Small intestine (tissue), 7 donors: ENCODE measurements at regions not wholly inside any gene's neighbourhood (a gene's known extent, or its start where the extent isn't known, plus 50 kb on each side); places are given as distances from the start of the nearest gene placed in this dataset.
A peak's percentile ranks its signal among the peaks of the same experiment; 100 is the strongest.

ENCODE experiments used
- DNase-seq, 2 donors: peaks; one replicate each; pipeline versions ENCODE4 v3.0.0 to v3.0.0-alpha.2; 2013
- FAIRE-seq: peaks from 2 replicates; lab custom pipeline; 2012; peaks lifted over from hg19 to GRCh38; lab: Jason Lieb, UNC
- H3K27ac ChIP-seq, 3 donors: one replicate each; pipeline ENCODE4 v1.5.1; 2013; ENCODE audit warnings: low read length in 2 of 3, mild to moderate bottlenecking in 2 of 3, control low read depth in 1 of 3, inconsistent platforms in 1 of 3, low read depth in 1 of 3, moderate library complexity in 1 of 3
- H3K27me3 ChIP-seq, 3 donors: one replicate each; pipeline ENCODE4 v1.6.1; 2013; ENCODE audit warnings: low read length in 3 of 3, inconsistent platforms in 1 of 3; ENCODE audit not compliant: control insufficient read depth in 3 of 3, insufficient read depth in 3 of 3
- H3K36me3 ChIP-seq, 3 donors: one replicate each; pipeline ENCODE4 v1.6.1; 2013; ENCODE audit warnings: low read length in 3 of 3, inconsistent platforms in 1 of 3, low read depth in 1 of 3, mild to moderate bottlenecking in 1 of 3, moderate library complexity in 1 of 3; ENCODE audit not compliant: control insufficient read depth in 3 of 3, insufficient read depth in 2 of 3
- H3K4me1 ChIP-seq, 3 donors: one replicate each; pipeline ENCODE4 v1.6.1; 2013; ENCODE audit warnings: low read length in 2 of 3, inconsistent platforms in 1 of 3, low read depth in 1 of 3, mild to moderate bottlenecking in 1 of 3, moderate library complexity in 1 of 3; ENCODE audit not compliant: control insufficient read depth in 3 of 3, insufficient read depth in 2 of 3
- H3K4me3 ChIP-seq, 3 donors: one replicate each; pipeline ENCODE4 v1.5.1; 2013; ENCODE audit warnings: low read length in 3 of 3, control low read depth in 1 of 3, inconsistent platforms in 1 of 3, low read depth in 1 of 3, mild to moderate bottlenecking in 1 of 3, moderate library complexity in 1 of 3
- H3K9me3 ChIP-seq, 2 donors: one replicate each; pipeline ENCODE4 v1.6.1; 2013; ENCODE audit warnings: low read depth in 1 of 2, low read length in 1 of 2; ENCODE audit not compliant: control insufficient read depth in 2 of 2, insufficient read depth in 1 of 2
- WGBS, 3 donors: extraction: QIAGEN DNeasy Blood & Tissue Kit; methylation state at CpG; one replicate each; pipeline ENCODE4 v1.1.7; 2013; 5-methylcytosine and 5-hydroxymethylcytosine counted together
- donor health status: healthy with polysubstance abuse.
- donor health status: control.
- donor health status: control.
- donor health status: Bipolar disorder and iron deficiency.
- donor health status: healthy.

DNA sequence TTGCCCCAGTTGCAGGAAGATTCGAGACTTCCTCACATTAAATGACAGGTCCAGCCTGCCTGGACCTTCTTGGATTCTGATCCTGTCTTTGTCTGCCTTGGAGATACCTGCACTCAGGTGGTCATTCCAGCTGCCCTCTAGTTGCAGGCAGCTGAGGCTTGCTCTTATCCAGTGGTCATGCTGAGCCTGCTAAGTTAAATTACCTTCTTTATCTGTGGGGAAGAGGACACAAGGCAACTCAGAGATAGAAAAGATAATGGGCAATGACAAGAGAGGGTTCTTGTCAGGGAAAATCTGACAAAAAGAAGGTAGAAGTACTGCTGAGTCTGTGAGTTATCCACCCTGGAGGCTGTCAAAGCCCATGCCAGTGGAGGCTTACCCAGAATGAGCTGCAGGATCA, 401.4 kb downstream of the MID1IP1 start:
- Histone ChIP-seq H3K36me3 (no peaks in the 10 kb centered on the region), H3K27ac (peak overlapping the region in 1 of 3 donors; percentile 47), H3K4me3 (no peak overlapping the region), H3K9me3 (peaks cover 0 to 8% of the 10 kb centered on the region in 2 donors), H3K4me1 (peaks cover 0 to 46% (median 2%) of the 10 kb centered on the region in 3 donors), H3K27me3 (no peaks in the 10 kb centered on the region)
- FAIRE-seq (no peak), DNase-seq (no peak)
- 59 to 75% (median 68%) methylated on average over 1 of the region's 1 CpG for WGBS, 3 donors

GRCh38 chrX:39203427-39203826, 402.2 kb downstream of the MID1IP1 start:
- Histone ChIP-seq H3K4me1 (peaks cover 0 to 54% (median 2%) of the 10 kb centered on the region in 3 donors), H3K36me3 (no peaks in the 10 kb centered on the region), H3K9me3 (peaks cover 0 to 8% of the 10 kb centered on the region in 2 donors), H3K27me3 (no peaks in the 10 kb centered on the region), H3K4me3 (no peak overlapping the region), H3K27ac (peak overlapping the region in 1 of 3 donors; percentile 51)
- WGBS, 3 donors: 20 to 51% (median 43%) methylated on average over 3 of the region's 3 CpGs
- peak in 1 of 2 donors; percentile 83 for DNase-seq
- FAIRE-seq: no peak

- FAIRE-seq: no peak
- H3K36me3 ChIP-seq: no peaks in the 10 kb centered on the region
- 20 to 62% (median 32%) methylated on average over 2 of the region's 2 CpGs for WGBS, 3 donors
- H3K27ac ChIP-seq: peak overlapping the region in 1 of 3 donors; percentile 60
- no peaks in the 10 kb centered on the region for H3K27me3 ChIP-seq
- peaks cover 0 to 54% (median 2%) of the 10 kb centered on the region in 3 donors for H3K4me1 ChIP-seq
- H3K9me3 ChIP-seq: peaks cover 0 to 8% of the 10 kb centered on the region in 2 donors
- DNase-seq: peak; percentile 53 to 54
- H3K4me3 ChIP-seq: no peak overlapping the region
These were observed 403.1 kb downstream of the MID1IP1 start for GRCh38 chrX:39204353-39204752.

DNA sequence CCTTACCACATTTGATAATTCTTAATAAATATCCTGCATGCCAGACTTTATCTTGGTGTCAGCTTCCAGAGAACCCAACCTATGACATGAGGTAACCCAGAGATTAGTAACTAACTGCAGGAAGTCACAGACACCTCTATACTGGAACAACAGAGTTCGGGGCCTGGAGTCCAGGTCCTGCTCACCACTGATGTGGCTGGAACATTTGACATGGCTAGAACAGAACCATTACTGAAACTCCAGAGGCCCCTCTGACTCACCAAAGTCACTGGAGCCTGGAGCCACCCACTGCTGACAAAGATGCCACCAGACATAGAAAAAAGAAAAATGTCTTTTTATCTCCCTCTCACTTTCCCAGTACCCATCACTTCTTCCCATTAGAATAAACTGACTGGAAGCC, 403.7 kb downstream of the MID1IP1 start:
- Histone ChIP-seq H3K4me3 (no peak overlapping the region), H3K36me3 (no peaks in the 10 kb centered on the region), H3K9me3 (peaks cover 0 to 11% of the 10 kb centered on the region in 2 donors), H3K27me3 (no peaks in the 10 kb centered on the region), H3K27ac (peak overlapping the region in 1 of 3 donors; percentile 60), H3K4me1 (peaks cover 0 to 54% (median 2%) of the 10 kb centered on the region in 3 donors)
- FAIRE-seq: no peak
- 44 to 56% (median 55%) methylated on average over 1 of the region's 1 CpG for WGBS, 3 donors
- no peak for DNase-seq

- DNase-seq: no peak
- Histone ChIP-seq H3K9me3 (peaks cover 0 to 11% of the 10 kb centered on the region in 2 donors), H3K4me3 (no peak overlapping the region), H3K27me3 (no peaks in the 10 kb centered on the region), H3K36me3 (no peaks in the 10 kb centered on the region), H3K27ac (peak overlapping the region in 2 of 3 donors; percentile 14 to 60), H3K4me1 (peaks cover 0 to 54% (median 2%) of the 10 kb centered on the region in 3 donors)
- 45 to 67% (median 51%) methylated on average over 4 of the region's 4 CpGs for WGBS, 3 donors
- FAIRE-seq: no peak
These were observed 404.2 kb downstream of the MID1IP1 start for GRCh38 chrX:39205467-39205866.

- H3K27ac ChIP-seq: no peak overlapping the region
- peaks cover 0 to 11% of the 10 kb centered on the region in 2 donors for H3K9me3 ChIP-seq
- WGBS, 3 donors: 68 to 93% (median 90%) methylated on average over 4 of the region's 4 CpGs
- FAIRE-seq (no peak), DNase-seq (no peak)
- no peaks in the 10 kb centered on the region for H3K36me3 ChIP-seq
- peaks cover 0 to 46% (median 0%) of the 10 kb centered on the region in 3 donors for H3K4me1 ChIP-seq
- H3K4me3 ChIP-seq: no peak overlapping the region
- no peaks in the 10 kb centered on the region for H3K27me3 ChIP-seq
These were observed 405.3 kb downstream of the MID1IP1 start for GRCh38 chrX:39206399-39207145.

GRCh38 chrX:39211501-39211900, 410.2 kb downstream of the MID1IP1 start:
- Histone ChIP-seq H3K36me3 (no peaks in the 10 kb centered on the region), H3K4me1 (peaks cover 0 to 16% (median 0%) of the 10 kb centered on the region in 3 donors), H3K27ac (no peak overlapping the region), H3K9me3 (peaks cover 0 to 7% of the 10 kb centered on the region in 2 donors), H3K27me3 (no peaks in the 10 kb centered on the region), H3K4me3 (no peak overlapping the region)
- no peak for DNase-seq
- WGBS, 3 donors: 95 to 98% (median 95%) methylated on average over 1 of the region's 1 CpG
- no peak for FAIRE-seq

DNA sequence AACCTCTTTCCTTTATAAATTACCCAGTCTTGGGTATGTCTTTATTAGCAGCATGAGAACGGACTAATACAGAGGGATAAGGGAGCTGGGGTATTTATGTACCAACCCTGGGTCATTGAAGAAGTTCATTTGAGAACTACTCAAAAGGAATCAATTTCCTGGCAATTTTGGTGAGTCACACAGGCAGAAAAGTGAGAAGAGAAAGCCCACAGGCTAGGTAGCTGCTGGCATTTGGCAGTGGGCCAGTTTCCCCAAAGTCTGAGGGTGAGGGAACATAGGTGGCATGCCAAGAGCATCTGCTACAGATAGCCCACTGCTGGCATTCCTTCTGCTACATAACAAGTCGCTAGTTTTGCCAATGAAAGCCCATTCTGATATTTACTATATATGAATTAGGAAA, 411.2 kb downstream of the MID1IP1 start:
- H3K27ac ChIP-seq: no peak overlapping the region
- H3K27me3 ChIP-seq: no peaks in the 10 kb centered on the region
- H3K36me3 ChIP-seq: no peaks in the 10 kb centered on the region
- peaks cover 0 to 11% (median 0%) of the 10 kb centered on the region in 3 donors for H3K4me1 ChIP-seq
- H3K4me3 ChIP-seq: no peak overlapping the region
- DNase-seq: no peak
- H3K9me3 ChIP-seq: peaks cover 0 to 3% of the 10 kb centered on the region in 2 donors
- FAIRE-seq: no peak
- WGBS, 3 donors: 44 to 91% (median 73%) methylated on average over 2 of the region's 2 CpGs
